Mucosa of descending colon (tissue), 3 donors: ENCODE measurements at regions not wholly inside any gene's neighbourhood (a gene's known extent, or its start where the extent isn't known, plus 50 kb on each side); places are given as distances from the start of the nearest gene placed in this dataset.

ENCODE experiments used
- ATAC-seq: fragments of 200-7000 bp; cut with Tn5 transposase; one replicate; pipeline ENCODE4 v1.9.1; 2020; ENCODE audit warnings: mild to moderate bottlenecking, moderate library complexity
- DNase-seq, 3 donors: peaks; one replicate each; pipeline ENCODE4 v3.0.0-alpha.2; 2020
- H3K36me3 ChIP-seq: fragments of 200-600 bp; one replicate; pipeline ENCODE4 v1.8.0; 2021; ENCODE audit warnings: low read depth, mild to moderate bottlenecking
- H3K4me1 ChIP-seq: fragments of 200-600 bp; one replicate; pipeline ENCODE4 v1.8.0; 2021; ENCODE audit warnings: low read depth, mild to moderate bottlenecking
- H3K4me3 ChIP-seq: fragments of 200-600 bp; one replicate; pipeline ENCODE4 v1.8.0; 2021; ENCODE audit warnings: mild to moderate bottlenecking
- H3K9me3 ChIP-seq: fragments of 200-600 bp; one replicate; pipeline ENCODE4 v1.8.0; 2021; ENCODE audit warnings: mild to moderate bottlenecking
- intact Hi-C, 2 donors: fragments of 100-400 bp; cut with DNase I in 1 of 2; cut with micrococcal nuclease in 1 of 2; formaldehyde crosslinking; loops; one replicate each; pipeline versions ENCODE4 v1.11.0 to v1.11.1; 2022; cut with DNase I, micrococcal nuclease
- TF ChIP-seq, protein P1 (sequence below): fragments of 200-600 bp; IDR thresholded peaks from one replicate; pipeline ENCODE4 v1.8.0; 2022; ENCODE audit warnings: antibody characterized with exemption, mild to moderate bottlenecking
- donor health status: DM: no; HTN: no; CAD: no; lungs with moderate emphysema.
- donor health status: DM: no; HTN: no; CAD: no.
- donor health status: DM: no; HTN: yes; CAD: no.

- H3K9me3 ChIP-seq = no peaks in the 10 kb centered on the region
- no peak overlapping the region for H3K4me3 ChIP-seq
- no peak for DNase-seq
- H3K4me1 ChIP-seq = no peaks in the 10 kb centered on the region
- TF ChIP-seq, protein P1, sequence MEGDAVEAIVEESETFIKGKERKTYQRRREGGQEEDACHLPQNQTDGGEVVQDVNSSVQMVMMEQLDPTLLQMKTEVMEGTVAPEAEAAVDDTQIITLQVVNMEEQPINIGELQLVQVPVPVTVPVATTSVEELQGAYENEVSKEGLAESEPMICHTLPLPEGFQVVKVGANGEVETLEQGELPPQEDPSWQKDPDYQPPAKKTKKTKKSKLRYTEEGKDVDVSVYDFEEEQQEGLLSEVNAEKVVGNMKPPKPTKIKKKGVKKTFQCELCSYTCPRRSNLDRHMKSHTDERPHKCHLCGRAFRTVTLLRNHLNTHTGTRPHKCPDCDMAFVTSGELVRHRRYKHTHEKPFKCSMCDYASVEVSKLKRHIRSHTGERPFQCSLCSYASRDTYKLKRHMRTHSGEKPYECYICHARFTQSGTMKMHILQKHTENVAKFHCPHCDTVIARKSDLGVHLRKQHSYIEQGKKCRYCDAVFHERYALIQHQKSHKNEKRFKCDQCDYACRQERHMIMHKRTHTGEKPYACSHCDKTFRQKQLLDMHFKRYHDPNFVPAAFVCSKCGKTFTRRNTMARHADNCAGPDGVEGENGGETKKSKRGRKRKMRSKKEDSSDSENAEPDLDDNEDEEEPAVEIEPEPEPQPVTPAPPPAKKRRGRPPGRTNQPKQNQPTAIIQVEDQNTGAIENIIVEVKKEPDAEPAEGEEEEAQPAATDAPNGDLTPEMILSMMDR = no peak
- ATAC-seq = no peak
- intact Hi-C loops = no loop called here
- H3K36me3 ChIP-seq = no peaks in the 10 kb centered on the region
Measured at GRCh38 chr7:19999681-20000080, 217.5 kb downstream of the MACC1 start.

DNA sequence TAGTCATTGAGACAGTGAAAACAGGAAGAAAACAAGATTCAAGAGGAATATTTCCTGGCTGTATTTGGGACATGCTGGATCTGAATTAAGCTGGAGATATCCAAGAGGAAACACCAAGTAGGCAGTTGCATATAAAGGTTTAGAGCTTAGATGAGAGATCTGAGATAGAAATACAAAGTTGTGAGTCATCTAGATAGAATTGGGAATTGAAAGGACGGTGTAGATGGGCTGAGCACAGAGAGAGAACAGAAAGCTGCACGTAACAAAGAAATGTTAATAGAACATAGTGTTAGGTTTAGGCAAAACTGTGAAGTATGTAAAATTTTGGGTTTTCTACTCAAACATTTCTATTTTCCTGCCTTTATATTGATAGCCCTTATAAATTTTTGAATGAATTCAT, 218.5 kb upstream of the TMEM196 start:
- Histone ChIP-seq H3K36me3 (no peaks in the 10 kb centered on the region), H3K4me3 (no peak overlapping the region), H3K4me1 (no peaks in the 10 kb centered on the region), H3K9me3 (no peaks in the 10 kb centered on the region)
- intact Hi-C loops = no loop called here
- no peak for DNase-seq
- TF ChIP-seq, protein P1 = no peak
- no peak for ATAC-seq

DNA sequence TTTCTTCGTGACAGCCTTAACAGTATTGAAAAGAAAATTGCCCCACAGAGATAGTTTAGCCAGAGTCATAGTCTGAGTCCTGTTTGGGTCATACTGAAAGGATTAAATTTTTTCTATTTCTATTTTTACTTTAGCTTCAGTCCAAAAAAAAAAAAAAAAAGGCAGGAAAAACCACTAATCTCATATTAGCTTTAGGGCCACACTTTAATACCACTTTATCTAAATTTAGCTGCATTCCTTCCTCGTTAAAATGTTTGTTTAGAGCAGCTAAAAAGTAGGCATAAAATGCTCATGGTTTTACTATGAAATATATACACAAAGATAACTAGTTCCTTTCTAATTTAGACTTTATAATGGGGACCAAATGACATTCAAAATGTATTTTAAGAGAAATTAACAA, 216.5 kb upstream of the TMEM196 start:
- no peaks in the 10 kb centered on the region for H3K4me1 ChIP-seq
- no peak for DNase-seq
- intact Hi-C loops = no loop called here

DNA sequence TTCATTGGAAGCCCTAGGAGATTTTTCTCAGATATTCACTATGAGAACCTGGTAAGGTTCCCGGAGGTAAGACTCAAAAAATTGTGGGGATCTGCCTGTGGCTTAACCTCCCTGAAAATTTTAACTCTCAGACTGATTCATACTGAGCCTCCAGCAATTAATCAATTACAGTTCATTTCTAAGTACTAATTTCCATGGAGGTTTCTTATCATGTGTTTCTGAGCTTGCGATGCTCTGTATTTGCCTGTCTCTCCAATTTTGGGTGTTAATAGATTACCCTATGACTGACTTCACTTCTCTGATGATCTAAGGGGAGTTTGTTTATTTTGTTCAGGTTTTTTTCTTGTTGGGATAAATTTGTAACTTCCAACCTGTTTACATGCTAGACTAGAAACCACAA, 215.4 kb upstream of the TMEM196 start:
- no peaks in the 10 kb centered on the region for H3K9me3 ChIP-seq

More for the DNA sequence above, 216.5 kb upstream of the TMEM196 start:
- H3K36me3 ChIP-seq = no peaks in the 10 kb centered on the region
- H3K9me3 ChIP-seq = no peaks in the 10 kb centered on the region
- ATAC-seq = no peak
- H3K4me3 ChIP-seq = no peak overlapping the region
- TF ChIP-seq, protein P1 = no peak

DNA sequence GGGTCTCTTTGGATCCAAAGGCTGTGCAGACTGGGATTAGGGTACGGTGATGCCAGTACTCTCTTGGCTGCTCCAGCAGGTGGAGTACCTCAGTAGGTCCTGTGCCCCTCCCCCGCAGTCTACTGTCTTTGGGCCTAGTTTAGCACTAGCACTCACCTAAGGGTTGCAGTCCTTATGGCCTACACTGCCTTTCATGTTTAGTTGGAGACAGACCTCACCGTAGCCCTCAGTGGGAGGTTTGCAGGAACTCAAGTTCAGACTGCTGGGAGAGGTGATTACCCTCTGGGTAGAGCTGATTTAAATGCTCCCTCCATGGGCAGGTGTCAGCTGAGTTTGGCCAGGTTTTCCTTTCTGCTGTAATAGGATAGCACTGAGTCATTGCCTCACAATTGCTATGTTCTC, 210.8 kb upstream of the TMEM196 start:
- TF ChIP-seq, protein P1 = no peak
- ATAC-seq (peak; percentile 43), DNase-seq (peak in 1 of 3 donors; percentile 35)
- Histone ChIP-seq H3K4me1 (no peaks in the 10 kb centered on the region), H3K36me3 (no peaks in the 10 kb centered on the region), H3K4me3 (no peak overlapping the region), H3K9me3 (no peaks in the 10 kb centered on the region)
- intact Hi-C loops = no loop called here

More for the DNA sequence above, 215.4 kb upstream of the TMEM196 start:
- intact Hi-C loops = no loop called here
- no peak for ATAC-seq
- H3K36me3 ChIP-seq = no peaks in the 10 kb centered on the region
- TF ChIP-seq, protein P1 = no peak
- no peaks in the 10 kb centered on the region for H3K4me1 ChIP-seq
- H3K4me3 ChIP-seq = no peak overlapping the region
- DNase-seq = no peak
